Stomach (tissue), 8 donors: ENCODE measurements at regions not wholly inside any gene's neighbourhood (a gene's known extent, or its start where the extent isn't known, plus 50 kb on each side); places are given as distances from the start of the nearest gene placed in this dataset.

Experiments
- DNase-seq, 2 donors: peaks; one replicate each; pipeline versions ENCODE4 v3.0.0 to v3.0.0-alpha.2; 2013 to 2019
- H3K27ac ChIP-seq, 5 donors: fragments of 200-600 bp in 4 of 5; sonication (generic) in 4 of 5; one replicate each; pipeline ENCODE4 v1.5.1; 2013 to 2019; ENCODE audit warnings: mild to moderate bottlenecking in 1 of 5, moderate library complexity in 1 of 5
- H3K27me3 ChIP-seq, 3 donors: fragments of 200-600 bp; sonication (generic); one replicate each; pipeline ENCODE4 v1.5.1; 2017 to 2019; ENCODE audit warnings: mixed run types in 1 of 3
- H3K36me3 ChIP-seq, 4 donors: fragments of 200-600 bp; sonication (generic); 1 replicate in 3 of 4; 2 replicates in 1 of 4; pipeline ENCODE4 v1.5.1; 2016 to 2019
- H3K4me1 ChIP-seq, 4 donors: fragments of 200-600 bp; sonication (generic); one replicate each; pipeline ENCODE4 v1.5.1; 2016 to 2019
- H3K4me3 ChIP-seq, 4 donors: fragments of 200-600 bp; sonication (generic) in 3 of 4; one replicate each; pipeline ENCODE4 v1.5.1; 2016 to 2019; ENCODE audit warnings: mild to moderate bottlenecking in 1 of 4
- H3K9me3 ChIP-seq, 4 donors: fragments of 200-600 bp; sonication (generic); one replicate each; pipeline ENCODE4 v1.5.1; 2016 to 2019
- EP300 ChIP-seq: sonication (generic); formaldehyde crosslinking; IDR thresholded peaks from one replicate; pipeline ENCODE4 v1.6.1; 2017; ENCODE audit warnings: antibody characterized with exemption
- POLR2A ChIP-seq, 4 donors: fragments of 450-650 bp; IDR thresholded peaks; one replicate each; pipeline ENCODE4 v1.6.1; 2016; ENCODE audit warnings: antibody characterized with exemption in 4 of 4, control low read depth in 2 of 4, mild to moderate bottlenecking in 1 of 4, moderate library complexity in 1 of 4
- POLR2AphosphoS5 ChIP-seq, 3 donors: sonication (generic); formaldehyde crosslinking; IDR thresholded peaks; one replicate each; pipeline ENCODE4 v1.6.1; 2016; ENCODE audit warnings: antibody characterized with exemption in 3 of 3
- WGBS, 5 donors: extraction: QIAGEN DNeasy Blood & Tissue Kit in 3 of 5; methylation state at CpG; one replicate each; pipeline versions ENCODE4 v1.1.5 to v1.1.7; 2013 to 2018; 5-methylcytosine and 5-hydroxymethylcytosine counted together
- intact Hi-C: fragments of 100-400 bp; cut with DNase I; formaldehyde crosslinking; loops from one replicate; pipeline ENCODE4 v1.15.1; 2023; ENCODE audit warnings: low total_unique reads
- TF ChIP-seq, protein P1 (sequence below), 7 experiments: fragments of 450-650 bp in 4 of 7; fragments of 200-600 bp in 3 of 7; sonication (generic) in 3 of 7; IDR thresholded peaks; one replicate each; pipeline ENCODE4 v1.5.1; 2016 to 2019; ENCODE audit warnings: antibody characterized with exemption in 7 of 7, control low read depth in 2 of 7, mild to moderate bottlenecking in 1 of 7
- donor health status: healthy with polysubstance abuse.
- donor health status: Bipolar disorder and iron deficiency.
- donor health status: healthy.

DNA sequence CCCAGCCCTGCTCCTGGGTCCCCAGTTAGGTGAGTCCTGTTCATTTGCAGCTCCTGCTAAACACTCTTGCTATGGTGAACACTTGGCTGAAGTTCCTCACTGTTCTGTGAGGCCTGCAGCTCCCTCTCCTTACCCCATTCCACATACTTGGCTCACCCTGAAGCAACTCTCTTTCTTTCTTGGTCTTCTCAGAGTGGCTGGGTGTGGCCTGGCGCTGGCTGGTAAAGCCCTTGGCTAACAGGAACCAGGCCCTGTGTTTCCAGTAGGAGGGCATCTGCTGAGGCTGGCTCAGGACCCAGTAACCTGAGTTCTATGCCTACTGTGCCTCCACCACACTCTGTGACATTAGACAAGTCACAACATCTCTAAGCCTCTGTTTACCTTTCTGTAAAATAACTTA is 53.1 kb upstream of the COL13A1 start:
- intact Hi-C loops = no loop called here
- no peak for DNase-seq
- no peak overlapping the region for H3K4me3 ChIP-seq
- H3K4me1 ChIP-seq = peaks cover 0 to 7% (median 0%) of the 10 kb centered on the region in 4 donors
- H3K27ac ChIP-seq = no peak overlapping the region
- H3K27me3 ChIP-seq = peaks cover 0 to 11% (median under 1%) of the 10 kb centered on the region in 3 donors
- no peaks in the 10 kb centered on the region for H3K9me3 ChIP-seq
- TF ChIP-seq POLR2AphosphoS5 (IDR thresholded peaks at IDR 0.05) (no peak), POLR2A (IDR thresholded peaks at IDR 0.05) (no peak), EP300 (no peak)
- TF ChIP-seq, protein P1, sequence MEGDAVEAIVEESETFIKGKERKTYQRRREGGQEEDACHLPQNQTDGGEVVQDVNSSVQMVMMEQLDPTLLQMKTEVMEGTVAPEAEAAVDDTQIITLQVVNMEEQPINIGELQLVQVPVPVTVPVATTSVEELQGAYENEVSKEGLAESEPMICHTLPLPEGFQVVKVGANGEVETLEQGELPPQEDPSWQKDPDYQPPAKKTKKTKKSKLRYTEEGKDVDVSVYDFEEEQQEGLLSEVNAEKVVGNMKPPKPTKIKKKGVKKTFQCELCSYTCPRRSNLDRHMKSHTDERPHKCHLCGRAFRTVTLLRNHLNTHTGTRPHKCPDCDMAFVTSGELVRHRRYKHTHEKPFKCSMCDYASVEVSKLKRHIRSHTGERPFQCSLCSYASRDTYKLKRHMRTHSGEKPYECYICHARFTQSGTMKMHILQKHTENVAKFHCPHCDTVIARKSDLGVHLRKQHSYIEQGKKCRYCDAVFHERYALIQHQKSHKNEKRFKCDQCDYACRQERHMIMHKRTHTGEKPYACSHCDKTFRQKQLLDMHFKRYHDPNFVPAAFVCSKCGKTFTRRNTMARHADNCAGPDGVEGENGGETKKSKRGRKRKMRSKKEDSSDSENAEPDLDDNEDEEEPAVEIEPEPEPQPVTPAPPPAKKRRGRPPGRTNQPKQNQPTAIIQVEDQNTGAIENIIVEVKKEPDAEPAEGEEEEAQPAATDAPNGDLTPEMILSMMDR (IDR thresholded peaks at IDR 0.05) = no peak
- no peaks in the 10 kb centered on the region for H3K36me3 ChIP-seq
- WGBS, 5 donors = 0 to 53% (median 25%) methylated on average over 1 of the region's 1 CpG

DNA sequence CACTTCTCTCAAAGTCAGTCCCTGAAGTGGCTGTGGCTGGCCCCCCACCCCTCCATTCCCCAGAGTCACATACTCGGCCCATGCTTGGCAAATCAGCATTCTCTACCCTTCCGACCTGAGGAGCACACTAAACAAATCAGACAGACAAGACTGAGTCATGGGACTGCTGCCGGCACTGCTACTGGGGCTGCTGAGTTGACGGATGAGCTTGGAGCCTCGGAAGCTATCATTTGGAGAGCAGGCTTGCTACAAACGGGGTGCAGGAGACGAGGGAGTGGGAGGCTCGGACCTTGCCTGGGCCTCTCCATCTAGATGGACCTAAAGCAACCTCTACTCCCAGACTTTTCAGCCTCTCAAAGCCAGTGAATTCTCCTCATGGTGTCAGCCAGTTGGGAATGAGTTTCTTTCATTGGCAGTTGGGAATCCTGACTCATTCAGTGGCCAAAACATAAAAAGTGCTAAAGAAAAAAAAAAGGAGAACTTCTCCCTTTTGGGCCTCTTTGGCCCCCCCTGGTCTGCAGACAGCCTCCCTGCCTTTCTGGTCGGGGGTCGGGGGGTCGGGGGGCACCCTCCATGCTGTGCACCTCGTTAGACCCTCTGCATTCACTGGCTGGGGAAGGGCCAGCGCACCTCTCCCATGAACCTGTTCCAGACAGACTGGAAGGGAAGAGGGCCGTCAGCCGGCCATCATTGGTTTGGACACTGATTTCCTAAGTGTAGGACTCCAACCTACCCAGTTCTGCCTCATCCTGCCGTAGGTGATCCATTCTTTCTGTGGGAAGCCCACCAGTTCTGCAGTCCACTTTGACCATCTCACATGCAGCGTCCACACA is 52.3 kb upstream of the COL13A1 start:
- 60 to 75% (median 64%) methylated on average over 17 of the region's 17 CpGs for WGBS, 5 donors
- H3K4me3 ChIP-seq = no peak overlapping the region
- TF ChIP-seq EP300 (no peak), POLR2A (IDR thresholded peaks at IDR 0.05) (no peak), POLR2AphosphoS5 (IDR thresholded peaks at IDR 0.05) (no peak)
- TF ChIP-seq, protein P1 (IDR thresholded peaks at IDR 0.05) = no peak
- no peaks in the 10 kb centered on the region for H3K9me3 ChIP-seq
- H3K4me1 ChIP-seq = peaks cover 0 to 7% (median 0%) of the 10 kb centered on the region in 4 donors
- intact Hi-C loops = no loop called here
- peaks cover 0 to 7% (median 0%) of the 10 kb centered on the region in 3 donors for H3K27me3 ChIP-seq
- H3K27ac ChIP-seq = no peak overlapping the region
- no peak for DNase-seq
- H3K36me3 ChIP-seq = no peaks in the 10 kb centered on the region

DNA sequence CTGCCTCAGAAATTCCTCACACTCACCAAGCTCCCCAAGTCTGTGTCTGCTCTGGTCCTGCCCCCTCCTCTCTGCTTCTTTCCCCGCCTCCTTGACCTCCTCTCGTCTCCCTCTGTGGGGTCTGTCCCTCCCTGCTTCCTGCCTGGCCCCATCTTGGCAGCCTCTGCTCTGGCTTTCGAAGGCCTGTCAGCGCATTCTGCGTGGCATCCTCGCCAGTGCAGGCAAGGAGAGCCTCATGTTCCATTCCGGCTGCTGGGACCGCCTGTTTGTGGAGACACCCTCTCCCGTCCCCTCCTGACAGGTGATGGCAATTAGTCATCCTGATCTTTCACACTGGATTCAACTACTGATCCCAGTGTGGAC is 51.7 kb upstream of the COL13A1 start:
- intact Hi-C loops = no loop called here
- DNase-seq = no peak
- no peak for TF ChIP-seq POLR2A (IDR thresholded peaks at IDR 0.05)
- no peak for TF ChIP-seq EP300
- TF ChIP-seq POLR2AphosphoS5 (IDR thresholded peaks at IDR 0.05) = no peak
- TF ChIP-seq, protein P1 (IDR thresholded peaks at IDR 0.05) = no peak
- 77 to 86% (median 81%) methylated on average over 9 of the region's 9 CpGs for WGBS, 5 donors
- no peaks in the 10 kb centered on the region for H3K36me3 ChIP-seq
- peaks cover 0 to 7% (median 0%) of the 10 kb centered on the region in 4 donors for H3K4me1 ChIP-seq
- no peak overlapping the region for H3K27ac ChIP-seq
- H3K27me3 ChIP-seq = peaks cover 0 to 7% (median 0%) of the 10 kb centered on the region in 3 donors
- no peaks in the 10 kb centered on the region for H3K9me3 ChIP-seq
- H3K4me3 ChIP-seq = no peak overlapping the region

DNA sequence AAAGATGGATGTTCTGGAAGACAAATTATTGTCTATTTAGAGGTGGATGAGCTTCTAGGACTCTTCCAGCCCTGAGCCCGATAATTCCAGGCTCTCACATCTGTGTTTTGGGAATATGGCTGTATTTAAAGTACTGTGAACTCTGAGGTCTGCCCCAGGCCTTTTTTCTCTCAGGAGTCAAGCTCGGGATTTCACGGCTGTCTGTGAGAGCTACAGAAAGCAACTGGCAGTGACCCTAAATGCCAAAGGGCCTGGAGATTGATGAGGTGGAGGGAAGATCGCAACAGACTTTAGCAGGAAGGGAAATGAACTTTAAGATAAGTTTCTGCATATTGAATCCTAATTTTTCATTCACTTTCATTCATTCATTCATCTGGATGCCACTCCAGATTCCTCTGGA is 51.0 kb upstream of the COL13A1 start:
- peaks cover 0 to 7% (median 0%) of the 10 kb centered on the region in 4 donors for H3K4me1 ChIP-seq
- H3K27me3 ChIP-seq = peaks cover 0 to 7% (median 0%) of the 10 kb centered on the region in 3 donors
- no peak overlapping the region for H3K4me3 ChIP-seq
- no peak for DNase-seq
- intact Hi-C loops = no loop called here
- TF ChIP-seq EP300 (no peak), POLR2AphosphoS5 (IDR thresholded peaks at IDR 0.05) (no peak), POLR2A (IDR thresholded peaks at IDR 0.05) (no peak)
- TF ChIP-seq, protein P1 (IDR thresholded peaks at IDR 0.05) = no peak
- no peak overlapping the region for H3K27ac ChIP-seq
- no peaks in the 10 kb centered on the region for H3K36me3 ChIP-seq
- 61 to 77% (median 68%) methylated on average over 4 of the region's 4 CpGs for WGBS, 5 donors
- H3K9me3 ChIP-seq = no peaks in the 10 kb centered on the region
